KMS-11 (cell line): ENCODE measurements at regions not wholly inside any gene's neighbourhood (a gene's known extent, or its start where the extent isn't known, plus 50 kb on each side); places are given as distances from the start of the nearest gene placed in this dataset.
"Not testable (repeated sequence)": the region's sequence is repeated elsewhere in the genome, so short reads cannot be mapped to it uniquely, and the experiment has no call there.

Experiments used
- H2AFZ ChIP-seq: fragments of 200-600 bp; sonication (generic); 2 replicates; pipeline ENCODE4 v1.6.1; 2016; ENCODE audit warnings: antibody characterized with exemption, mixed run types, low read depth
- H3K27ac ChIP-seq: fragments of 200-600 bp; sonication (generic); 2 replicates; pipeline ENCODE4 v1.6.1; 2016; ENCODE audit warnings: mild to moderate bottlenecking, mixed run types
- H3K27me3 ChIP-seq: fragments of 200-600 bp; sonication (generic); 2 replicates; pipeline ENCODE4 v1.6.1; 2017; ENCODE audit warnings: mild to moderate bottlenecking, low read depth, mixed run types, moderate library complexity; ENCODE audit not compliant: insufficient read depth
- H3K36me3 ChIP-seq: fragments of 200-600 bp; sonication (generic); 2 replicates; pipeline ENCODE4 v1.6.1; 2017; ENCODE audit warnings: mild to moderate bottlenecking, mixed run types; ENCODE audit not compliant: insufficient read depth
- H3K4me1 ChIP-seq: fragments of 200-600 bp; sonication (generic); 2 replicates; pipeline ENCODE4 v1.6.1; 2016; ENCODE audit warnings: mild to moderate bottlenecking, low read depth, mixed run types; ENCODE audit not compliant: poor library complexity, severe bottlenecking
- H3K4me2 ChIP-seq: fragments of 200-600 bp; sonication (generic); 2 replicates; pipeline ENCODE4 v1.7.0; 2016; ENCODE audit warnings: mild to moderate bottlenecking, mixed run types
- H3K4me3 ChIP-seq: fragments of 200-600 bp; sonication (generic); IDR thresholded peaks from 2 replicates; pipeline ENCODE4 v1.6.1; 2017; ENCODE audit warnings: low read depth, low read length, mixed read lengths; ENCODE audit not compliant: insufficient read depth
- H3K79me2 ChIP-seq: fragments of 200-600 bp; sonication (generic); 2 replicates; pipeline ENCODE4 v1.6.1; 2016; ENCODE audit warnings: low read depth, mixed run types; ENCODE audit not compliant: insufficient read depth
- H3K9ac ChIP-seq: fragments of 200-600 bp; sonication (generic); 2 replicates; pipeline ENCODE4 v1.6.1; 2016; ENCODE audit warnings: mild to moderate bottlenecking, mixed run types
- H4K20me1 ChIP-seq: fragments of 200-600 bp; sonication (generic); 2 replicates; pipeline ENCODE4 v1.6.1; 2016; ENCODE audit warnings: mild to moderate bottlenecking, mixed run types; ENCODE audit not compliant: insufficient read depth

DNA sequence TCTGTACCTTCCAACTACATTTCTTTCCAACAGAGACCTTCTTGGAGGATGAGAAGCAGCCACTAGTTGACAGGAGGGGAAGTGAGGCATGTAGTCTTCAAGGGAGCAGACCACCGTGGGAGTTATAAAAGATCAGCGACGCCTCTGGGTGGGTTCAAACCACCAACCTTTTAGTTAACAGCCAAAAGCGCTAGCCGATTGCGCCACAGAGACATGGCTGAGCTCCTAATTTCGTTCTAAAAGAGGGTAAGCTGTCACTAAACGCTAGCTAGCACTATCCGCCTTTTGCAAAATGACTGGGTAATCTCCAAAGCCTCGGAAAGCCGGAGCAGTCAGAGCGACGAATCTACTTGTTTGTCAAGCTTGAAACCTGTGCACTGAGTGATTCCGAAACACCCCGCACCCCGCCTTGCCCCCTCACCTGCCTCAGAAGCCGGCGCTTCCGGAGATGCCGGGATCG is 135.8 kb downstream of the FAM72B start:
- not testable (repeated sequence) for H3K36me3 ChIP-seq, H3K27me3 ChIP-seq, H3K4me1 ChIP-seq, H3K79me2 ChIP-seq, H3K9ac ChIP-seq, H2AFZ ChIP-seq, H3K4me3 ChIP-seq, H4K20me1 ChIP-seq, H3K4me2 ChIP-seq, H3K27ac ChIP-seq

DNA sequence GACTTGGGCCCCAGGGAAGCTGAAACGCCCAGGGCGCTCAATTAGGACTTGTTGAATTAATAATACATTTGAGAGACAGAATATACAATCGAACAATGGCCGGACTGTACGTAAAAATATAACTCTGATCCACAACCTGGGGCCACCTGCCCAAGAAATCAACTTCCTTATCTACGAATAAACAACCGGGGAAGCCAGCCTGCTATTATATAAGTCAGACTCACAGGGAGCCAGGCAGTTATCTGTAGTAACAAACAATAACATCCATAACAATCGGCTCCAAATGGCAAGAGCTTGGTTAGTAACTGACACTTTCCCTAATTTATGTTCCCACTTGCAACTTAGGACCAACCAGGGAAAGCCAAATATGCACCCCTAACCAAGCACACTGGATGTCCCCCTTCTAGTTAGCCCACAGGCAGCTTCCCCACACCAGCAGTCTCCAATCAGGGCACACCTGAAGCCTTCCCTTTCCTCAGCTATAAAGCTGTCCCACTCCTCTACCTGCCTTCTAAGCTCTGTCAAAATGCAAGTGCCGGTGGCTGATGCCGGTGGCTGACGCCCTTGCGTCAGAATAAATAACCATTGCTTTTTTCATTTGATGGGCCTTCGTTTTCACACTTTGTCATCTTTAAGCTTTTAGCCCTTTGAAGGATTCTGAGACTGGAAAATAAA is 135.2 kb downstream of the FAM72B start:
- not testable (repeated sequence) for H3K27me3 ChIP-seq, H4K20me1 ChIP-seq, H3K27ac ChIP-seq, H3K9ac ChIP-seq, H3K36me3 ChIP-seq, H2AFZ ChIP-seq, H3K4me3 ChIP-seq, H3K79me2 ChIP-seq, H3K4me1 ChIP-seq, H3K4me2 ChIP-seq

DNA sequence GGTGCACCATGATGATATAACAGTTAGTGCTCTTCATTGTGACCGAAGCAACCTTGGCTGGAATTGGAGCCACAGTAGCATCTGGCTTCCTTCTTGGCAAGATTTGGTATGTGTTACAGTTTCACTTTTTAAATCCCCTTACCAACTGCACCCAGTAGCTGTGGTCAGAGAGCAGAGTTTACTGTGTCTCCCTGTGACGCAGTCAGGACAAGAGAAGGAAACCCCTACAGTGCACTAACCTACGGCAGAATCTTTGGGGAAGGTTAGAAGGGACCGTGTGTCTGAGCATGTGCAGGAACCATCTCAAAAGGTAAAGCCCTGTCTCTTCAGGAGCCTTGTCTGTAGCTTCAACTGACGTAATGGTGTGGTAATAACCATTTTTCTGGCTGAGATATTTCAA is 134.0 kb downstream of the FAM72B start:
- H3K4me3 ChIP-seq, H2AFZ ChIP-seq, H3K4me1 ChIP-seq, H3K4me2 ChIP-seq, H4K20me1 ChIP-seq, H3K27me3 ChIP-seq, H3K79me2 ChIP-seq, H3K9ac ChIP-seq, H3K36me3 ChIP-seq, H3K27ac ChIP-seq: not testable (repeated sequence)

DNA sequence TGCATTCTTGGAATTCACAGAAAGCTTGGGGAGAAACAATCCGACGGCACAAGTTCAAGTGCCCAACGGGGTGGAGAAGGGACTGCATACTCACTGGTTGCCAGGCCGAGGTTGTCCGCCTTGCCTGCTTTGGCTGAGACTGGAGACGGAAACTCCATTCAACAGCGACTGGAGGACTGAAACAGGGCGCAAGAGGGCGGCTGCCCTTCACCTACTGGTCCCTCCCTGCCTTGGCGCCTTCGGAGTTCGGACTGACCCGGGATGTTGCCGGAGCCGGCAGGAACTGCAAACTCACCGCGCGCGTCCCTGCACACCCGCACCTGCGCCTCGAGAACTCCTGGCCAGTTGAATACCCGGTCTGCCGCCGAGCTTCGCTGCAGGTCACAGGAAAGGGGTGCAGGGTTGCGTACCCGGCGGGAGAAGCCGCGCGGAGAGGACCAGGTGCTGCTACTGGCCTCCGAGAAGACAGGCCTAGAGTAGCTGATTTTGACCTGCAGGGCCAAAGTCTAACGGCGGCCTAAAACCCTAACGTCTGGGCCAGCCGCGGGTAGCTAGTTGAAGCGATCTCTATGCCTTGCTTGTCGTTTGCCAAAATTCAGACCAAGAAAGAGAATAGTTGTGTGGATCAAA is 132.9 kb downstream of the FAM72B start:
- not testable (repeated sequence) for H3K27me3 ChIP-seq, H3K4me2 ChIP-seq, H3K27ac ChIP-seq, H3K4me1 ChIP-seq, H3K79me2 ChIP-seq, H3K9ac ChIP-seq, H2AFZ ChIP-seq, H3K4me3 ChIP-seq, H3K36me3 ChIP-seq, H4K20me1 ChIP-seq

DNA sequence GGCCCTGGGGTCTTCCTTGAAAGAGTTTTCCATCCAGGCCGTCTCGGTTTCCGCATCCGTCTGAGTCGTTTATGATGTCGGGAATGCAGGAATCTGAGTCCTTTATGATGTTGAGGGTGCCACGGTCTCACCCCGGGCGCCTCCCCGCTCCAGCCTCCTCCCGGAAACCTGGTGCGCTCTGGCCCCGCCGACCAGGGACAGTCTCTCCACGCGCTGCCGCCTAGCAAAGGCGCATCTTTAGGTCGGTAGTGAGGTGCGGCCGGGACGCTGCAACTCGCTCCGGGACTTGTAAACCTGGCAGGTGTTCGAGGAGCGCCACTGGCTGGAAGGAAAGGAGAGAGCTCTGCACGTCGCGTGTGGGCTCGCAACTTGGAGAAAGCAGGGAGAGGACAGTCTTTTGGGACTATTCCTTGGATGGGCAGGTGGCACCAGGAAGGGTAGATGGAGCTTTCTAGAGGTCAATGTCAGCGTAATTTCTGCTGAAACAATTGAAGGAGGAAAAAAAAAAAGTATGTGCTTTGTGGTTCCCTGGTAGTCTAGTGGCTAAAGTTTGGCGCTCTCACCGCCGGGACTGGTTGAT is 132.0 kb downstream of the FAM72B start:
- not testable (repeated sequence) for H3K9ac ChIP-seq, H3K4me3 ChIP-seq, H3K4me2 ChIP-seq, H2AFZ ChIP-seq, H3K27me3 ChIP-seq, H3K79me2 ChIP-seq, H3K27ac ChIP-seq, H4K20me1 ChIP-seq, H3K4me1 ChIP-seq, H3K36me3 ChIP-seq

DNA sequence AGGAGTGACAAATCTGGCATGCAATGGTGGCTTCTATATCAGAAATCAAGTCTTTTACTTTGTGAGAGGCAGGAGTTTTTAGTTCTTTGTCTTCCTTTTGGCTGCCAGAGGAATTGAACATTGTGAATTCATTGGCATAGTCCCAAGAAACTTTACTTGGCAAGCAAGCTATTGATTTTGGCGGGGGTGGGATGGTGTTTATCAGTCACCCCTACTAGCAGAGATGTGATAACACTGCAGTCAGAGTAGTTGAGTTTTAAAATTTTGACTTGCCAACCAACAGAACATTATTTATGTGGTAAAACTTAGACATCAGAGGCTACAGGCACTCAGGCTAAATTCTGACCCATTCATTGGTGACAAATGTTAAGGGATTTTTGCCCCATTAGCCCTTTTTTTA is 129.2 kb downstream of the FAM72B start:
- H3K27me3 ChIP-seq, H3K4me3 ChIP-seq, H3K36me3 ChIP-seq, H2AFZ ChIP-seq, H3K27ac ChIP-seq, H3K79me2 ChIP-seq, H3K4me2 ChIP-seq, H3K4me1 ChIP-seq, H4K20me1 ChIP-seq, H3K9ac ChIP-seq: not testable (repeated sequence)

DNA sequence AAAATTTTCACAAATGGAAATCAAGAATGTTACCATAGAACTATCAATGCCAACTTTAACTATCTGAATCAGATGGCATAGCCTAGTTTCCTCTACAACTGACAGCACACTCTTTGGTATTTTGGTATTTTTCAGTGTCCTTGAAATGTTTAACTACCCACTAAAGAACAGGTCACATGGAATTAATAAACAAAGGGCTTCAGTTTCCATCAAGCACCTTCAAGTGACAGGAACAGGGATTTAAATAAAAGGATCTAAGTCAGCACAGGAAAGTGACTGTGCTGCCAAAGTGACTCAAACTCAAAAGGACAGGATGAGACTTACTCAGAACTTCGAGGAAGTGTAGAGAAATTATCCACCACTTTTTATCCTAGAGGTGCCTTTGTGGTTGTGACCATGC is 117.2 kb downstream of the FAM72B start:
- H3K4me2 ChIP-seq, H4K20me1 ChIP-seq, H3K36me3 ChIP-seq, H3K4me3 ChIP-seq, H3K27me3 ChIP-seq, H3K79me2 ChIP-seq, H2AFZ ChIP-seq, H3K27ac ChIP-seq, H3K4me1 ChIP-seq, H3K9ac ChIP-seq: not testable (repeated sequence)

DNA sequence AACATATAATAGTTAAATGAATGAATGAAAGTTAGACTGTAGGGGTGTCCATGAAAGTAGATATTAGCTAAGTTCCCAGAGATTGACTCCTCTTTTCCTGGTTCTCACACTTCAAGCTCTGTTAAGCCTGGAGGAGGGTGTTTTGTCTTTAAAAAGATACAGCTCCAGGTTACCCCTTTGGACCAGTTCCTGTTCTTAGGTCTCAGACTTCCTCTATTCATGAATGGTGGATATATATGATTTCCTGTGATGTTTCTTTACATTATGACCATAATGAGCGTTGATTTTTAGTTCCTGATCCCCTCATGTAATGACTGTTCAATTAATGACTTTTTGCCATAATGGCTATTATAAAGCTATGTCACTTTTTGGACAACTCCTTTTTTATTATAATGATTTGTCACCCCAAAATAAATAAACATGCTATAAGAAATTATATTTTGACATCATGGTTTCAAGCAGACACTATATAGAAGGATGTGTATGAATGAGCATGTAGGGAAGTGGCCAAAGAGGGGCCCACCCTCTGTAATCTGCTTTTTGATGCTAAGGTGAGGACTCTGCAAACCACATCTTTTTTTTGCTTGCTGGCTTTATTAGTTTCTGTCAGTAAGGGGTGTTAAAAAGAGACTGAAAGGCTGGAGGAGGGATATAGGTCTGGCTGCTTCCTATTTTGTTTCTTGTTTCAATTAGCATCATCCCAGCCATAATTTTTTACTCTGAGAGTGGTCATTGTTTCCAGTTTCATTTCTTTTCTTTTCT is 115.2 kb downstream of the FAM72B start:
- H2AFZ ChIP-seq, H3K36me3 ChIP-seq, H3K9ac ChIP-seq, H3K4me1 ChIP-seq, H3K27ac ChIP-seq, H3K79me2 ChIP-seq, H3K4me3 ChIP-seq, H3K4me2 ChIP-seq, H3K27me3 ChIP-seq, H4K20me1 ChIP-seq: not testable (repeated sequence)

DNA sequence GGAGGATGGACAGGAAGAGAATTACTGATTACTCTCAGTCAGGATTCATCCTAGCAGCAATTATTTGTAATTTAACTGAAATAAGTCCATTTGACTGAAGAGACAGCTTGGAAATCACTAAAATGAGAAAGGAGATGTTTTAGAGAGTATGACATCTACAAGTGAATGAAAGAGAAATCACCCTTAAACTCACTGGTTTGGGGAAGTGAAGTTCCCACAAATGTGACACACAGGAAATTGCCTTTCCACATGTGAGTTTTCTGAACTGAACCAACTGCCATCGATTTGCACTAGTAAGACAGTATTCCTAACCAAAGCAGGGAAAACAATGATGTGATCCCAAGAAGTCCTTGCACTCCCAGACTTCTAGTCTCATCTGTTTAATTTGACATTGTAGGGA is 110.3 kb downstream of the FAM72B start:
- not testable (repeated sequence) for H3K27ac ChIP-seq, H3K79me2 ChIP-seq, H2AFZ ChIP-seq, H3K27me3 ChIP-seq, H3K36me3 ChIP-seq, H3K4me1 ChIP-seq, H3K4me2 ChIP-seq, H3K4me3 ChIP-seq, H3K9ac ChIP-seq, H4K20me1 ChIP-seq

DNA sequence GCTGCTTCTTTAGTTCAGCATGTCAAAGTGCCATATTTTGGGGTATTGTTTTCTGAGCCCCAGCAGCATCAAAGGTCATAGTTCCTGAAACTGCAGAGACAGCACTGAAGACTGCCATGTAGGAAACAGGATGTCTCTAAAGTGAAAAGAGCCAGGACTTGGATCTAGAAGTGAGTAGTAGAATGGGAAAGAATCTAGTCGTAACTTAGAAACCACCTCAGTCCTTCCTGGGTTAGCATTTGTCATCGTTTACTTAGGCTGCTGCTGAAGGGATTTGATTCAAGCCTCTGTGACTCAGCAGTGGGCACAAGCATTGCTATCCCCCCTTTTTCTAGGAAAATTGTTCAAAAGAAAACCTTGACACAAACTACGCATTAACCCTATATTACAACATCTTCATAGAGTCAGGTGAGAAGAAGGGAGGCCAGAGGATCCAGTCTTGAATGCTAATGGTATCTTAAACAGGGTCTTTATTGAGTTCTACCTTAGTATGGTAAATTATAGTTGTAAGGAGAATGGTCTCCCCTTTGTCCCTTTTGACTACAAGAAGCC is 108.8 kb downstream of the FAM72B start:
- H3K4me1 ChIP-seq, H3K4me2 ChIP-seq, H3K27ac ChIP-seq, H3K79me2 ChIP-seq, H3K4me3 ChIP-seq, H4K20me1 ChIP-seq, H3K9ac ChIP-seq, H2AFZ ChIP-seq, H3K36me3 ChIP-seq, H3K27me3 ChIP-seq: not testable (repeated sequence)
